ENCODE measurements at regions not wholly inside any gene's neighbourhood (a gene's known extent, or its start where the extent isn't known, plus 50 kb on each side); places are given as distances from the start of the nearest gene placed in this dataset.

DNA sequence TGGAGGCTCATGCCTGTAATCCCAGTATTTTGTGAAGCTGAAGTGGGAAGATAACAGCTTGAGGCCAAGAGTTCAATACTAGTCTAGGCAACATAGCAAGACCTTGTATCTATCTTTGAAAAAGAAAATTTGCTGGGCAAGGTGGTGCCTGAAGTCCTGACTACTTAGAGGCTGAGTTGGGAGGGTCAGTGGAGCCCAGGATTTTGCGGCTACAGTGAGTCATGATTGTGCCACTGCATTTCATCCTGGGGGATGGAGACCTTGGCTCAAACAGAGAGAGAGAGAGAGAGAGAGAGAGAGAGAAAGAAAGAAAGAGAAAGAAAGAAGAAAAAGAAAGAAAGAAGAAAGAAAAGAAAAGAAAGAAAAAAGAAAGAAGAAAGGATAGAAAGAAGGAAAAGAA, 1872.3 kb upstream of the PCDH20 start:
- TF ChIP-seq RAD51 (IDR thresholded peaks at IDR 0.05) (no peak), MXI1 (IDR thresholded peaks at IDR 0.05; ENCODE audit: low read depth, low read length) (no peak)
- TF ChIP-seq, protein P1, sequence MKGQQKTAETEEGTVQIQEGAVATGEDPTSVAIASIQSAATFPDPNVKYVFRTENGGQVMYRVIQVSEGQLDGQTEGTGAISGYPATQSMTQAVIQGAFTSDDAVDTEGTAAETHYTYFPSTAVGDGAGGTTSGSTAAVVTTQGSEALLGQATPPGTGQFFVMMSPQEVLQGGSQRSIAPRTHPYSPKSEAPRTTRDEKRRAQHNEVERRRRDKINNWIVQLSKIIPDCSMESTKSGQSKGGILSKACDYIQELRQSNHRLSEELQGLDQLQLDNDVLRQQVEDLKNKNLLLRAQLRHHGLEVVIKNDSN (IDR thresholded peaks at IDR 0.05; ENCODE audit: borderline replicate concordance, extremely low read length, insufficient read depth, low read depth, low read length), result no peak
